ENCODE measurements at regions not wholly inside any gene's neighbourhood (a gene's known extent, or its start where the extent isn't known, plus 50 kb on each side); places are given as distances from the start of the nearest gene placed in this dataset.

- H3K9me3 Mint-ChIP-seq (ENCODE audit: unreplicated experiment): no peaks in the 10 kb centered on the region
- no peaks in the 10 kb centered on the region for H3K36me3 Mint-ChIP-seq (ENCODE audit: low read depth, unreplicated experiment)
- TF ChIP-seq, protein P1, sequence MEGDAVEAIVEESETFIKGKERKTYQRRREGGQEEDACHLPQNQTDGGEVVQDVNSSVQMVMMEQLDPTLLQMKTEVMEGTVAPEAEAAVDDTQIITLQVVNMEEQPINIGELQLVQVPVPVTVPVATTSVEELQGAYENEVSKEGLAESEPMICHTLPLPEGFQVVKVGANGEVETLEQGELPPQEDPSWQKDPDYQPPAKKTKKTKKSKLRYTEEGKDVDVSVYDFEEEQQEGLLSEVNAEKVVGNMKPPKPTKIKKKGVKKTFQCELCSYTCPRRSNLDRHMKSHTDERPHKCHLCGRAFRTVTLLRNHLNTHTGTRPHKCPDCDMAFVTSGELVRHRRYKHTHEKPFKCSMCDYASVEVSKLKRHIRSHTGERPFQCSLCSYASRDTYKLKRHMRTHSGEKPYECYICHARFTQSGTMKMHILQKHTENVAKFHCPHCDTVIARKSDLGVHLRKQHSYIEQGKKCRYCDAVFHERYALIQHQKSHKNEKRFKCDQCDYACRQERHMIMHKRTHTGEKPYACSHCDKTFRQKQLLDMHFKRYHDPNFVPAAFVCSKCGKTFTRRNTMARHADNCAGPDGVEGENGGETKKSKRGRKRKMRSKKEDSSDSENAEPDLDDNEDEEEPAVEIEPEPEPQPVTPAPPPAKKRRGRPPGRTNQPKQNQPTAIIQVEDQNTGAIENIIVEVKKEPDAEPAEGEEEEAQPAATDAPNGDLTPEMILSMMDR (IDR thresholded peaks at IDR 0.05; ENCODE audit: unreplicated experiment): no peak
- no peaks in the 10 kb centered on the region for H3K27me3 Mint-ChIP-seq (ENCODE audit: unreplicated experiment)
- DNase-seq (ENCODE audit: low spot score): no peak
- H3K27ac Mint-ChIP-seq (ENCODE audit: unreplicated experiment): no peak overlapping the region
- no peaks in the 10 kb centered on the region for H3K4me1 Mint-ChIP-seq (ENCODE audit: unreplicated experiment)
- H3K4me3 Mint-ChIP-seq (ENCODE audit: unreplicated experiment): no peak overlapping the region
Measured at GRCh38 chr4:148654131-148654530, 211.9 kb upstream of the NR3C2 start.

- TF ChIP-seq, protein P1 (IDR thresholded peaks at IDR 0.05; ENCODE audit: unreplicated experiment): no peak
- no peak for DNase-seq (ENCODE audit: low spot score)
- H3K4me1 Mint-ChIP-seq (ENCODE audit: unreplicated experiment): no peaks in the 10 kb centered on the region
- no peaks in the 10 kb centered on the region for H3K9me3 Mint-ChIP-seq (ENCODE audit: unreplicated experiment)
- no peak overlapping the region for H3K27ac Mint-ChIP-seq (ENCODE audit: unreplicated experiment)
- H3K27me3 Mint-ChIP-seq (ENCODE audit: unreplicated experiment): no peaks in the 10 kb centered on the region
- no peak overlapping the region for H3K4me3 Mint-ChIP-seq (ENCODE audit: unreplicated experiment)
- no peaks in the 10 kb centered on the region for H3K36me3 Mint-ChIP-seq (ENCODE audit: low read depth, unreplicated experiment)
Measured at GRCh38 chr4:148653681-148654080, 211.5 kb upstream of the NR3C2 start.

DNA sequence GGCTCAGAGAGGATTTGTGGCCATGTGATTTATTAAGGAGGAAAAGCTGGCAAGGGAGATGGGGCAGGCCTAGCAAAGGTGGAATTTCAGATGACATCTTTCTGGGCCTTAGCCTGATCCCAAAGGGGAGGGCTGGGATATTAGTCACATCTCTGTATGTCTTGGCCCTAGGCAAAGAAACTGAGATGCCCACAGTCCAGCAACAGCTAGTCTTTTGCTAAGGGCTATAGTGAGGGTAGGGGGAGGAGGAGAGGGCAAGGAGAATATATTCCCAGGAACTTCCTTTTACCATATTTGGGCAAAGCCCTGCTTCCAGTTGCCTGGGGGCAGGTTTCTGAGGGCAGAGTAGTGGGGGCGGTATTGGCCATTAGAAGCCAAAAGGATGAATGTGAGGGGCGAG lies 209.8 kb upstream of the NR3C2 start:
- Mint-ChIP-seq H3K27me3 (ENCODE audit: unreplicated experiment) (no peaks in the 10 kb centered on the region), H3K27ac (ENCODE audit: unreplicated experiment) (no peak overlapping the region), H3K9me3 (ENCODE audit: unreplicated experiment) (no peaks in the 10 kb centered on the region), H3K4me1 (ENCODE audit: unreplicated experiment) (no peaks in the 10 kb centered on the region), H3K4me3 (ENCODE audit: unreplicated experiment) (no peak overlapping the region), H3K36me3 (ENCODE audit: low read depth, unreplicated experiment) (no peaks in the 10 kb centered on the region)
- TF ChIP-seq, protein P1 (IDR thresholded peaks at IDR 0.05; ENCODE audit: unreplicated experiment): no peak
- DNase-seq (ENCODE audit: low spot score): no peak

DNA sequence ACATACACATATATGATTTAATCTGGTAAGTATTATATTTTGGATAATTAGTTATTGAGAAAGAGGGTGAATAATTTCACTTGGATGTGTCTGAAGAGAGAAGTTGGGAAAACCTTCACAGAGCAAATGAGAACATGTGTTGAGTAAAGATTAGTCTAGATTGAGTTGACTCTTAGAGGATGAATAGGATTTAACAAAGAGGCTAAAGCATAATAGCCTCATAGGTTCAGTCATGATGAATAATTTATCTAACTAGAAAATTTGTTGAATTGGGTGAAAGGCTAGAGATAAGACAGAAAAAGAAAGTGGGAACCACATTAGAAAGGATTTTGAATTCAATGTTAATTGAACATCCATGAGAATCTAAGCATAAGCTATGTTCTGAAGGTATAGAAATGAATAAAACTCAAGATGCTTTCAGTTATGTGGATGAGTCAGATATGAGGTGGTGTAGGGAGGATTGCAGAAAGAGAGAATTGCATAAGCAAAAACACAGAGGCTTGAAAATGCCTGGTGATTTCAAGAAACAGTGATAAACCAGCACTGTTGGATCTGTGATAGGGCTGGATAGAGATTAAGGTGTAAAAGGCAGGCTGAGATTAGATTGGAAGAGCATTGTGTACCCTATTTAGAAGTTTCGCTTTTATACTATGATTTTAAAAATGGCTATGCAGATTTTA lies 207.6 kb upstream of the NR3C2 start:
- peaks cover 2% of the 10 kb centered on the region for H3K27me3 Mint-ChIP-seq (ENCODE audit: unreplicated experiment)
- DNase-seq (ENCODE audit: low spot score): no peak
- H3K9me3 Mint-ChIP-seq (ENCODE audit: unreplicated experiment): no peaks in the 10 kb centered on the region
- TF ChIP-seq, protein P1 (IDR thresholded peaks at IDR 0.05; ENCODE audit: unreplicated experiment): no peak
- no peak overlapping the region for H3K27ac Mint-ChIP-seq (ENCODE audit: unreplicated experiment)
- H3K4me3 Mint-ChIP-seq (ENCODE audit: unreplicated experiment): no peak overlapping the region
- H3K4me1 Mint-ChIP-seq (ENCODE audit: unreplicated experiment): no peaks in the 10 kb centered on the region
- no peaks in the 10 kb centered on the region for H3K36me3 Mint-ChIP-seq (ENCODE audit: low read depth, unreplicated experiment)

DNA sequence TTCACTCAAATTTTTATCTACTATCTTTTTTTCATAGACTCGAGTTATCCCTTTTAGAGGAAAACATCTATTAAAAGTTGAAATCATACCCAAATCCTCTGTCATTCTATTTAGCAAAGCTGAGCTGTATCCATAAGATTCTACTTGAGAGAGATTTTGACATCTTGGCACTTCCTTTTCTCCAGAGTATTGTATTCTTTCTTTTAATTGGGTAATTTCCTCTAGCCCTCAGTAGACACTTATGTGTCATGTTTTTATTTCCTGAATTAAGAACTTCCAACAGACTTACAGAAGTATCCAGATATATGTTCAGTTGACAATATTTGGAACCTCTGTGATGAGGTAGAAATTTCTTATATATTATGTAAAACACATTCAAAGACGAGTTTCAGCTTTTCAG lies 201.6 kb upstream of the NR3C2 start:
- DNase-seq (ENCODE audit: low spot score): no peak
- Mint-ChIP-seq H3K4me1 (ENCODE audit: unreplicated experiment) (no peaks in the 10 kb centered on the region), H3K27ac (ENCODE audit: unreplicated experiment) (no peak overlapping the region), H3K27me3 (ENCODE audit: unreplicated experiment) (peaks cover 2% of the 10 kb centered on the region), H3K4me3 (ENCODE audit: unreplicated experiment) (no peak overlapping the region), H3K9me3 (ENCODE audit: unreplicated experiment) (no peaks in the 10 kb centered on the region), H3K36me3 (ENCODE audit: low read depth, unreplicated experiment) (no peaks in the 10 kb centered on the region)
- TF ChIP-seq, protein P1 (IDR thresholded peaks at IDR 0.05; ENCODE audit: unreplicated experiment): no peak

Measured in endothelial cell (in vitro differentiated cells).